LoVo (cell line): ENCODE measurements at regions not wholly inside any gene's neighbourhood (a gene's known extent, or its start where the extent isn't known, plus 50 kb on each side); places are given as distances from the start of the nearest gene placed in this dataset.
A peak's percentile ranks its signal among the peaks of the same experiment; 100 is the strongest.

ENCODE experiments used
- DNase-seq: peaks from one replicate; pipeline ENCODE4 v3.0.0-alpha.2; 2016; ENCODE audit warnings: low spot score

DNA sequence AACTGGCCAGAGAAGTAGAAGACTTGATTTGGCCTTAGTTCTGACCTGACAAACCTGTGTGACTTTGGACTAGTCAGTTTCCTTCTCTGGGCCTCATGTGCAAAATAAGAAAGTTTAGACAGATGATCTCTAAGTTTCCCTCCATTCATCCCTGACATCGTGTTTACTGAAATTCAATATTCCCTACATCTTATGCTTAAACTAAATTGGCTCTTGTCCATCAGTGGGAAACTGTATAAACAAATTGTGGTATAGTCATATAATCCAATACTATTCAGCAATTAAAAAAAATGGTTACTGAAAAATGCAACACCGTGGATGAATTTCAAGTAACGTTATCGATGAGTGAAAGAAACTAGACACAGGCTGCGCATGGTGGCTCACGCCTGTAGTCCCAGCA lies 64.4 kb upstream of the HRH1 start:
- no peak for DNase-seq

DNA sequence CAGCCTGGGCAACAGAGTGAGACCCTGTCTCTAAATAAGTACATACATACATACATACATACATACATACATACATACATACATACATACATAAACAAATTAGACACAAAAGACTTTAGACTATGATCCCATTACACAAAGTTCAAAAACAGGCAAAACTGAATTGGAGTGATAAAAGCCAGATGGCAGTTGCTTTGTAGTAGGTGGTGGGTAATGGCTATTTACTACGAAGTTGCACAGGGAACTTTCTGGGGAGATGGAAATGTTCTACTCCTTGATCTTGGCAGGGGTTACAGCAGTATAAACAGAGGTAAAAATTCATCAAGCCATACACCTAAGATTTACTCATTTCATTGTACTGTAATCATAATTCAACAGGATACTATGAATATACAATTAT lies 63.7 kb upstream of the HRH1 start:
- DNase-seq, result no peak

DNA sequence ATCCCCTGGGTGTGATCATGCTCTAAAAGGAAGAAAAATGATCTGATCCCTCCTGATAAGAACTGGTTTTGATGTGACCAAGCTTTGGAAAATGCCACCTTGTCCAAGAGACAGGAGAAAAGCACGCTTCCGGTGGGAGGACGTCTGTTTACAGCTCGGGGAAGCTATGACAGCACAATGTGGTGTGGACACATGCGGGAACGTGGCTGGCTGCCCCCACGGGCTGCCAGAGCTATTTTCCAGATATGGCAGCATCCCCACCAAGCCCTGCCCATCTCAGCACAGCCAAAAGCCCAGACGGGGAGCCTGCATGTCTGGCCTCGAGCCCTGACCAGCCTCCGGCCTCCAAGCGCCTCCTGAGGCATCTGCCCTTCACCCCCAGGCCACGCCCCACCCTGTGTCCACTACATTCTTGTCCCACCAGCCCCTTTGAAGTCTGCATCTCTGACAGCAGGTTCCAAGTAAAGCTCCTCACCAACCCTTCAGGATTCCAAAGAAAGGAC lies 63.2 kb upstream of the HRH1 start:
- no peak for DNase-seq

DNA sequence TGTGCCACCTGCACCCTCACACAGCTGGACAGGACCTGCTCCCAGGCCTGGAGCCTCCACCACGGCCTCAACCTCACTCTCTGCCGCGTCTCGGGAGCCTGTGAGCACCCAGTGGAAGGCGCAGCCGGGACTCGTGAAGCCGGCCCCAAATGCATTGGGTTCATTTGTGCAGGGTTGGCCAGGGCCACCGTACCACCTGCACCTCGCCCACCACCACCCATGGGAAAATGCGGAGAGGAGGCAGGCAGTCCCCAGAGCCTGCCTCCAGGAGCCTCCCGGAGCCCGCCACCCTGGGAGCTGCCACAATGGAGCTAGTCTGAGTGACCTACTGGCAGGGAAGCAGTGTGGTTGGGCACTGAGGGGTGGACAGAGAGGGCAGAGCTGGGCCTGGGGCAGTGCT lies 62.5 kb upstream of the HRH1 start:
- no peak for DNase-seq

DNA sequence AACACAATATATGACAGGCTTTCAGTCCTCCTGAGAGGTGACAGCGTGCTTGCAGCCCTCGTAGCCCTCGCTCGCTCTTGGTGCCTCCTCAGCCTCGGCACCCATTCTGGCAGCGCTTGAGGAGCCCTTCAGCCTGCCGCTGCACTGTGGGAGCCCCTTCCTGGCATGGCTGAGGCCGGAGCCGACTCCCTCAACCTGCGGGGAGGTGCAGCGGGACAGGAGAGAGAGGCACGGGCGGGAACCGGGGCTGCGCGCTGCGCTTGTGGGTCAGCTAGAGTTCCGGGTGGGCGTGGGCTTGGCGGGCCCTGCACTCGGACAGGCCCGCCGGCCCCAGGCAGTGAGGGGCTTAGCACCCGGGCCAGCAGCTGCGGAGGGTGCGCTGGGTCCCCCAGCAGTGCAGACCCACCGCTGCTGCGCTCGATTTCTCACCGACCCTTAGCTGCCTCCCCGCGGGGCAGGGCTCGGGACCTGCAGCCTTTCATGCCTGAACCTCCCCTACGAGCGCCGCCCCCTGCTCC lies 60.4 kb upstream of the HRH1 start:
- DNase-seq, result no peak

DNA sequence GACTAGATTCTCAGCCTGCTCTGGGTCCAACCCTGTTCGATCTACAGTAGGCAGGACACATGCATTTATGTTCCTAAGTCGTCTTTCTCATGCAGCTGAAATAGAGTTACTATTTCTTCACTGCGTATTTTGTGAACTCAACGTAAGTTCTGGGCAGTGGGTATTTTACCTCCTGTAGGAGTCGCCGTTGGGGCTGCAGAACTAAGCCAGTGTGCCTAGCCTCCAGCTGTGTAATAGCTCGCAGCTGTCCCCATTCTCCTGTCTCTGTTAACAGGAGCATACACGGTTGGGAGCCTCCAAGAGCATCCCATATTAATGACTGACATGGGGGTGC lies 58.4 kb upstream of the HRH1 start:
- DNase-seq, result no peak

DNA sequence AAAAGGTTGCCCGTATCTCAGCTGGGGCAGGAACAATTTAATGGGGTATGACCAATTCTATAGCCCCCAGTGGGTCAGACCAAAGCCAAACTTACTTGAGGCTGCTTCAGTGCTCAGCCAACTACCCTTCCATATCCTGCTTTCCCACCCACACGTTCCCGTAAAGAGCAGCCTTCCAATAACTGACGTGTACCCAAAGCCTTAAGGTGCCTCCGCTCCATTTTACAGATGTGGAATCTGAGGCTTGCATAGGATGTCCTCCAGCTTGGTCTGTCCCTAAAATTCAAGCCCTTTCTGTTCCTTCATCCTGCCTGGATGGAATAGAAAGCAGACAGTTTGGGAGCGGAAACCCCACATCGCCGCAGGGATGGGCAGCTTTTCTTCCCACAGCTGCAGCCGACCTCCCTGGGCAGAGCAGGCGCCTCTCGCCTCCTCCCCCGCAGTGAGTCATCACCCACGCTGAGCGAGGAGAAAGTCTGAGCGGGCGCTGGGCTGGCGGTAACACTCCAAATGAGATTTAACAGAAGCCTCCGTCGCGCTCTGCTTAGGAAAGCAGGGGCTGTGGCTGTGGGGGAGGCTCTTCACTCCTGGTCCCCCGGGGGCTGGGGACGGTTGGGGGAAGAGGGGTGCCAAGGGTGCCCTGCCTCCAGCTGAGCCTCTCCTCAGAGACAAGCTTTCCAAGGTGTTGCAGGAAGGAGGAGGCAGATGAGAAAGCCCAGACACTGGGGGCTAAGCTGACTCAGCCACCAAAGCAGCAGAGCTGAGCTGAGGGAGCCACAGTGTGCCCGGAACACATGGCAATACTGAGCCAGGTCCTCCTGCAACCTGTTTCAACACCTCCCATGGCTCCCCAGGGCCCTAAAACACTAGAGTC lies 57.8 kb upstream of the HRH1 start:
- DNase-seq, result peak; percentile 67

DNA sequence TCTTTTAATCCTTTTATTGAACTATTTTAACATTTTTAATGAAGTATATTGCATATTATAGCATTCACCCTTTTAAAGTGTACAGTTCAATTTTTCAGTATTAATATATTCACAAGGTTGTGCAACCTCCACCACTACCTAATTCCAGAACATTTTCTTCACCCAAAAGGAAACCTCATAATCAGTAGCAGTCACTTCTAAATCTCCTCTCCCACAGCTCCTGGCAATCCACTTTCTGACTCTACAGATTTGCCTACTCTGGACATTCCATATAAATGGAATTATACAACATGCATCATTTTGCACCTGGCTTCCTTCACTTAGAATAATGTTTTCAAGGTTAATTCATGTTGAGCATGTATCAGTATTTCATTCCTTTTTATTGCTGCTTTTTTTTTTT lies 55.0 kb upstream of the HRH1 start:
- no peak for DNase-seq
